GM20000 (cell line): ENCODE measurements at regions not wholly inside any gene's neighbourhood (a gene's known extent, or its start where the extent isn't known, plus 50 kb on each side); places are given as distances from the start of the nearest gene placed in this dataset.
"Not testable (repeated sequence)": the region's sequence is repeated elsewhere in the genome, so short reads cannot be mapped to it uniquely, and the experiment has no call there.

ENCODE experiments used
- DNase-seq: peaks from one replicate; pipeline ENCODE4 v3.0.0; 2012; ENCODE audit warnings: low spot score
- CTCF ChIP-seq: IDR thresholded peaks from 2 replicates; pipeline ENCODE4 v1.5.1; 2012; ENCODE audit warnings: mild to moderate bottlenecking, control low read depth; ENCODE audit errors: extremely low read depth, missing control alignments

GRCh38 chr4:25981749-25982148, 67.7 kb downstream of the SMIM20 start:
- no peak for DNase-seq
- no peak for TF ChIP-seq CTCF

DNA sequence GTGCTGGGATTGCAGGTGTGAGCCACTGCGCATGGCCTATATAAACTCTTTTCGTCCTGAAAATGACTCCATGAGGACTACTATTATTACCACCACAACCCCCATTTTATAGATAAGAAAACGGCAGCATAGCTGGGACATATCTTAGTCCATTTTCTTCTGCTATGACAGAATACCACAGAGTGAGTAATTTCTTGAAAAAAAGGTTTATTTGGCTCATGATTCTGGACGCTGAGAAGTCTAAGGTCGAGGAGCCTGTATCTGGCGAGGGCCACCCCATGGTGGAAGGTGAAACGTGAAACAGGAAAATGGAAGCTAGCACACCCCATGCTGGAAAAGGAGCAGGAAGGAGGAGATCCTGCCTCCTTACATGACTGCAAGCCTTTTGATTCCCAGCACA, 68.9 kb downstream of the SMIM20 start:
- no peak for DNase-seq
- TF ChIP-seq CTCF, result no peak

DNA sequence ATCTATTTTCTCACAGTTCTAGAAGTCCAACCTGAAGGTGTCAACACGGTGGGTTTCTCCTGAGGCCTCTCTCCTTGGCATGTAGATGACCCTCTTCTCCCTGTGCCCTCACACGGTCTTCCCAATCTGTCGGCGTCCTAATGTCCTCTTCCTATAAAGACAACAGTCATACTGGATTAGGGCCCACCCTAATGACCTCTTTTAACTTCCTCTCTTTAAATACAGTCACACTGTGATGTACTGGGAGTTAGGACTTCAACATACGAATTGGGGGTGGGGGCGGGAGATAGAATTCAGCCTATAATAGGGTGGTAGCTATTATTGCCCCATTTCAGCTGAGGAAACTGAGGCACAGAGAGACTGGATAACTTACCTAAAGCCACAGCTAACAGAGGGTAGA, 70.2 kb downstream of the SMIM20 start:
- no peak for DNase-seq
- no peak for TF ChIP-seq CTCF

DNA sequence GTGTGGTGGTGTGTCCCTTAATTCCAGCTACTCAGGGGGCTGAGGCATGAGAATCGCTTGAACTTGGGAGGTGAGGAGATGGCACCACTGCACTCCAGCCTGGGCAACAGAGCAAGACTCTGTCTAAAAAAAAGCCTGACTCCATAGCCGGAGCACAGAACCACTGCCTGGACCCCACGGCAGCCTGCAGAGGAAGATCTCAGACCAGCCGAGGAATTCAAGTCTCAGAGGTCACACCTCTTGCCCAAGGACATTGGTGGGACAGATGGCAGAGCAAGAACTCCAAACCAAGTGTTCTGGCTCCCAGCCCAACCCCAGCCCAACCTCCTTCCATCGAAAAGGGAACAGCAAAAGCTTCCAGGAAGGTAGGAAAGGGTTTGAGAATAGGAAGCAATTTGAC, 70.8 kb downstream of the SMIM20 start:
- no peak for TF ChIP-seq CTCF
- DNase-seq, result no peak

DNA sequence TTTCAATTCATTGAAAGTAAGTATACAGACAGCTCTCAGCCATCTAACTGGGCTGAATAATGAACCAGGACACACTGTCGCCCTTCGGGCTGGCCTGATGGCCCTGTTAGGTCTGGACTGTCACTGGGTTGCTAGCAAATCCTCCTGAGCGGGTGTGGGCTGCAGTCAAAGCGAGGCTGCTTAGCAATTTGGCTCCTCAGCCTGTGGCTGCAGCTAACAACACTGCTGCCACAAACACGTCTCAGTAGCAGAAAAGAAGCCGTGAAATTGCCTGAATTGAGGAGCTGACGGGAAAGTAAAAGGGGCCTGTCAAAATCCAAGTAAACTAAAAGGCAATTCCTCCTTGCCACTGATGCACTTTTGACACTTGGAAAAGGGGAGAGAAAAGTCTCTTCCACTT, 72.8 kb downstream of the SMIM20 start:
- TF ChIP-seq CTCF, result no peak
- no peak for DNase-seq

- no peak for DNase-seq
- no peak for TF ChIP-seq CTCF
Observed at GRCh38 chr4:25991340-25991739, 77.3 kb downstream of the SMIM20 start.

- no peak for DNase-seq
- no peak for TF ChIP-seq CTCF
Observed at GRCh38 chr4:25993395-25994185, 79.6 kb downstream of the SMIM20 start.

DNA sequence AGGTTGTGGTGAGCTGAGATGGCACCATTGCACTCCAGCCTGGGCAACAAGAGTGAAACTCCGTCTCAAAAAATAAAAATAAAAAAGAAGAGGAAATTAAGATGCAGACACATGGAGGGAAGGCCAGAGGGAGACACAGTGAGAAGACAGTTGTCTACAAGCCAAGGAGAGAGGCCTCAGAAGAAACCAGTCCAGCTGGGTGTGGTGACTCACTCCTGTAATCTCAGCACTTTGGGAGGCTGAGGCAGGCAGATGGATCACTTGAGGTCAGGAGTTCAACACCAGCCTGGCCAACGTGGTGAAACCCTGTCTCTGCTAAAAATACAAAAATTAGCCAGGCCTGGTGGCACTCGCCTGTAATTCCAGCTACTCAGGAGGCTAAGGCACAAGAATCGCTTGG, 80.6 kb downstream of the SMIM20 start:
- not testable (repeated sequence) for DNase-seq
